HG03342 (cell line): ENCODE measurements at regions not wholly inside any gene's neighbourhood (a gene's known extent, or its start where the extent isn't known, plus 50 kb on each side); places are given as distances from the start of the nearest gene placed in this dataset.
"Not testable (repeated sequence)": the region's sequence is repeated elsewhere in the genome, so short reads cannot be mapped to it uniquely, and the experiment has no call there.

Experiments
- ATAC-seq: cut with Tn5 transposase; IDR thresholded peaks from one replicate; pipeline ENCODE4 v1.9.1; 2021; ENCODE audit warnings: mild to moderate bottlenecking, moderate library complexity; ENCODE audit not compliant: unreplicated experiment

- no peak for ATAC-seq
Measured at GRCh38 chr12:88733008-88733407, 152.7 kb upstream of the KITLG start.

- no peak for ATAC-seq
Measured at GRCh38 chr12:88729196-88729595, 148.9 kb upstream of the KITLG start.

- ATAC-seq, result no peak
Measured at GRCh38 chr12:88726806-88727720, 146.8 kb upstream of the KITLG start.

GRCh38 chr12:88725592-88726143 lies 145.4 kb upstream of the KITLG start:
- ATAC-seq, result no peak

- ATAC-seq, result no peak
Measured at GRCh38 chr12:88723219-88723618, 142.9 kb upstream of the KITLG start.

GRCh38 chr12:88720785-88721650 lies 140.7 kb upstream of the KITLG start:
- ATAC-seq, result no peak

- ATAC-seq, result no peak
Measured at GRCh38 chr12:88720231-88720630, 140.0 kb upstream of the KITLG start.

GRCh38 chr12:88717188-88717587 lies 136.9 kb upstream of the KITLG start:
- no peak for ATAC-seq

GRCh38 chr12:88716240-88716639 lies 136.0 kb upstream of the KITLG start:
- no peak for ATAC-seq

- ATAC-seq, result no peak
Measured at GRCh38 chr12:88715673-88716072, 135.4 kb upstream of the KITLG start.

GRCh38 chr12:88714263-88714882 lies 134.1 kb upstream of the KITLG start:
- not testable (repeated sequence) for ATAC-seq

- ATAC-seq, result no peak
Measured at GRCh38 chr12:88707800-88708199, 127.5 kb upstream of the KITLG start.

GRCh38 chr12:88706286-88706685 lies 126.0 kb upstream of the KITLG start:
- no peak for ATAC-seq

- ATAC-seq, result no peak
Measured at GRCh38 chr12:88703790-88704189, 123.5 kb upstream of the KITLG start.

GRCh38 chr12:88698471-88698870 lies 118.2 kb upstream of the KITLG start:
- ATAC-seq, result no peak

- no peak for ATAC-seq
Measured at GRCh38 chr12:88693837-88694445, 113.7 kb upstream of the KITLG start.

GRCh38 chr12:88691811-88692210 lies 111.5 kb upstream of the KITLG start:
- ATAC-seq, result no peak

GRCh38 chr12:88684610-88685009 lies 104.3 kb upstream of the KITLG start:
- no peak for ATAC-seq

GRCh38 chr12:88684170-88684569 lies 103.9 kb upstream of the KITLG start:
- no peak for ATAC-seq

GRCh38 chr12:88683628-88684027 lies 103.4 kb upstream of the KITLG start:
- no peak for ATAC-seq

- no peak for ATAC-seq
Measured at GRCh38 chr12:88681271-88681670, 101.0 kb upstream of the KITLG start.
